ENCODE measurements at regions not wholly inside any gene's neighbourhood (a gene's known extent, or its start where the extent isn't known, plus 50 kb on each side); places are given as distances from the start of the nearest gene placed in this dataset.
"Not testable (repeated sequence)": the region's sequence is repeated elsewhere in the genome, so short reads cannot be mapped to it uniquely, and the experiment has no call there.

- DNase-seq (ENCODE audit: low read depth in 1 of 2, low spot score in 1 of 2), result no peak
- no peak overlapping the region for H3K4me3 ChIP-seq (replicated peaks; ENCODE audit: insufficient read depth, low read length)
- H3K27ac ChIP-seq (replicated peaks), result no peak overlapping the region
- no peaks in the 10 kb centered on the region for H3K27me3 ChIP-seq (ENCODE audit: insufficient read depth, poor library complexity, severe bottlenecking)
- TF ChIP-seq SPI1 (IDR thresholded peaks at IDR 0.05; ENCODE audit: borderline replicate concordance, low read depth), result no peak
- TF ChIP-seq, protein P1, sequence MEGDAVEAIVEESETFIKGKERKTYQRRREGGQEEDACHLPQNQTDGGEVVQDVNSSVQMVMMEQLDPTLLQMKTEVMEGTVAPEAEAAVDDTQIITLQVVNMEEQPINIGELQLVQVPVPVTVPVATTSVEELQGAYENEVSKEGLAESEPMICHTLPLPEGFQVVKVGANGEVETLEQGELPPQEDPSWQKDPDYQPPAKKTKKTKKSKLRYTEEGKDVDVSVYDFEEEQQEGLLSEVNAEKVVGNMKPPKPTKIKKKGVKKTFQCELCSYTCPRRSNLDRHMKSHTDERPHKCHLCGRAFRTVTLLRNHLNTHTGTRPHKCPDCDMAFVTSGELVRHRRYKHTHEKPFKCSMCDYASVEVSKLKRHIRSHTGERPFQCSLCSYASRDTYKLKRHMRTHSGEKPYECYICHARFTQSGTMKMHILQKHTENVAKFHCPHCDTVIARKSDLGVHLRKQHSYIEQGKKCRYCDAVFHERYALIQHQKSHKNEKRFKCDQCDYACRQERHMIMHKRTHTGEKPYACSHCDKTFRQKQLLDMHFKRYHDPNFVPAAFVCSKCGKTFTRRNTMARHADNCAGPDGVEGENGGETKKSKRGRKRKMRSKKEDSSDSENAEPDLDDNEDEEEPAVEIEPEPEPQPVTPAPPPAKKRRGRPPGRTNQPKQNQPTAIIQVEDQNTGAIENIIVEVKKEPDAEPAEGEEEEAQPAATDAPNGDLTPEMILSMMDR (IDR thresholded peaks at IDR 0.05; ENCODE audit: insufficient read depth, low read length), result no peak
Observed at GRCh38 chr14:105952222-105952621, 425.8 kb downstream of the TMEM121 start.

GRCh38 chr14:105952826-105953225 is 426.4 kb downstream of the TMEM121 start:
- TF ChIP-seq, protein P1 (IDR thresholded peaks at IDR 0.05; ENCODE audit: insufficient read depth, low read length), result no peak
- TF ChIP-seq SPI1 (IDR thresholded peaks at IDR 0.05; ENCODE audit: borderline replicate concordance, low read depth), result no peak
- TF ChIP-seq GABPA (IDR thresholded peaks at IDR 0.05; ENCODE audit: low read depth), result no peak
- no peak for TF ChIP-seq REST (IDR thresholded peaks at IDR 0.05; ENCODE audit: insufficient replicate concordance, low read depth)
- no peak for TF ChIP-seq POLR2AphosphoS5 (IDR thresholded peaks at IDR 0.05; ENCODE audit: low read depth)
- Histone ChIP-seq H3K4me3 (replicated peaks; ENCODE audit: insufficient read depth, low read length) (no peak overlapping the region), H3K27me3 (ENCODE audit: insufficient read depth, poor library complexity, severe bottlenecking) (no peaks in the 10 kb centered on the region), H3K27ac (replicated peaks) (no peak overlapping the region)
- DNase-seq (ENCODE audit: low read depth in 1 of 2, low spot score in 1 of 2), result no peak

GRCh38 chr14:105961625-105962024 is 435.2 kb downstream of the TMEM121 start:
- not testable (repeated sequence) for H3K27me3 ChIP-seq (ENCODE audit: insufficient read depth, poor library complexity, severe bottlenecking); H3K4me3 ChIP-seq (replicated peaks; ENCODE audit: insufficient read depth, low read length); DNase-seq (ENCODE audit: low read depth in 1 of 2, low spot score in 1 of 2); H3K27ac ChIP-seq (replicated peaks)

DNA sequence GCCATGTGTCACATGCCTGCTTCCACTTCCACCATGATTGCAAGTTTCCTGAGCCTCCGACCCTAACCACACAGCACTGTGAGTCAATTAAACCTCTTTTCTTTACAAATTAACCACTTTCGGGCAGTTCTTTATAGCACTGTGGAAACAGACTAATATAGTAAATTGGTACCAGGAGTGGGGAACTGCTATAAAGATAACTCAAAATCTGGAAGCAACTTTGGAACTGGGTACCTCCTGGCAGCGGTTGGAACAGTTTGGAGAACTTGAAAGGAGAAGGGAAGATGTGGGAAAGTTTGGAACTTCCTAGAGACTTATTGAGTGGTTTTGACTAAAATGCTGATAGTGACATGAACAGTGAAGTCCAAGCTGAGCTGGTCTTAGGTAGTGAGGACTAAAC is 436.1 kb downstream of the TMEM121 start:
- H3K27ac ChIP-seq (replicated peaks), result no peak overlapping the region

More for the DNA sequence above, 436.1 kb downstream of the TMEM121 start:
- DNase-seq (ENCODE audit: low read depth in 1 of 2, low spot score in 1 of 2), result no peak
- no peak overlapping the region for H3K4me3 ChIP-seq (replicated peaks; ENCODE audit: insufficient read depth, low read length)
- no peak for TF ChIP-seq REST (IDR thresholded peaks at IDR 0.05; ENCODE audit: insufficient replicate concordance, low read depth)
- TF ChIP-seq POLR2AphosphoS5 (IDR thresholded peaks at IDR 0.05; ENCODE audit: low read depth), result no peak
- no peak for TF ChIP-seq GABPA (IDR thresholded peaks at IDR 0.05; ENCODE audit: low read depth)
- TF ChIP-seq SPI1 (IDR thresholded peaks at IDR 0.05; ENCODE audit: borderline replicate concordance, low read depth), result no peak
- TF ChIP-seq, protein P1 (IDR thresholded peaks at IDR 0.05; ENCODE audit: insufficient read depth, low read length), result no peak
- no peaks in the 10 kb centered on the region for H3K27me3 ChIP-seq (ENCODE audit: insufficient read depth, poor library complexity, severe bottlenecking)
